ENCODE measurements at regions not wholly inside any gene's neighbourhood (a gene's known extent, or its start where the extent isn't known, plus 50 kb on each side); places are given as distances from the start of the nearest gene placed in this dataset.

- TF ChIP-seq POLR2A (IDR thresholded peaks at IDR 0.05) (no peak), CTCF (IDR thresholded peaks at IDR 0.05 in 4 of 5, conservative IDR thresholded peaks at IDR 0.05 in 1 of 5) (no peak)
Observed at GRCh38 chr6:8343600-8343999, 91.7 kb downstream of the SLC35B3 start.
